ENCODE measurements at regions not wholly inside any gene's neighbourhood (a gene's known extent, or its start where the extent isn't known, plus 50 kb on each side); places are given as distances from the start of the nearest gene placed in this dataset.

DNA sequence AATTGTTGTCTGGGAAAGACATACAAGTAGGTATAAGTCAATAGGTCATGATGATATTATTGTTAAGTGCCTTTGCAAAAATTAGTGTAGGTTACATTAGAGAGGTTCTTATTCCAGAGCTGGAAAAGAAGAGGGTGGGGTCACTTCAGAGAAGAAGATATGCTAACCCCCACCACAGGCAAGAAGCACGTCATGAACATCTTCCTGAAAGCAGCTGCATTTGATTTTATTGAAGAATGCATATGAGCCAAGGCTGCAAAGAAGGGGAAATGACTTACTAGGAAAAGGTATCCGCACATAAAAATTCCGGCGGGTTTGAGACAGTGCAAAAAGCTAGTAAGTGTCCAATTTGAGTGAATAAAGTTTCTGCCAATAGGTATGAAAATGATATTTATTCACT lies 195.3 kb upstream of the CDH2 start:
- TF ChIP-seq, protein P1, sequence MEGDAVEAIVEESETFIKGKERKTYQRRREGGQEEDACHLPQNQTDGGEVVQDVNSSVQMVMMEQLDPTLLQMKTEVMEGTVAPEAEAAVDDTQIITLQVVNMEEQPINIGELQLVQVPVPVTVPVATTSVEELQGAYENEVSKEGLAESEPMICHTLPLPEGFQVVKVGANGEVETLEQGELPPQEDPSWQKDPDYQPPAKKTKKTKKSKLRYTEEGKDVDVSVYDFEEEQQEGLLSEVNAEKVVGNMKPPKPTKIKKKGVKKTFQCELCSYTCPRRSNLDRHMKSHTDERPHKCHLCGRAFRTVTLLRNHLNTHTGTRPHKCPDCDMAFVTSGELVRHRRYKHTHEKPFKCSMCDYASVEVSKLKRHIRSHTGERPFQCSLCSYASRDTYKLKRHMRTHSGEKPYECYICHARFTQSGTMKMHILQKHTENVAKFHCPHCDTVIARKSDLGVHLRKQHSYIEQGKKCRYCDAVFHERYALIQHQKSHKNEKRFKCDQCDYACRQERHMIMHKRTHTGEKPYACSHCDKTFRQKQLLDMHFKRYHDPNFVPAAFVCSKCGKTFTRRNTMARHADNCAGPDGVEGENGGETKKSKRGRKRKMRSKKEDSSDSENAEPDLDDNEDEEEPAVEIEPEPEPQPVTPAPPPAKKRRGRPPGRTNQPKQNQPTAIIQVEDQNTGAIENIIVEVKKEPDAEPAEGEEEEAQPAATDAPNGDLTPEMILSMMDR (IDR thresholded peaks at IDR 0.05; ENCODE audit: poor library complexity) = no peak
- no peak for TF ChIP-seq EZH2phosphoT487 (IDR thresholded peaks at IDR 0.05; ENCODE audit: low read depth, severe bottlenecking, unreplicated experiment)

Data from hepatocyte (in vitro differentiated cells).